Suprapubic skin (tissue), 4 donors: ENCODE measurements at regions not wholly inside any gene's neighbourhood (a gene's known extent, or its start where the extent isn't known, plus 50 kb on each side); places are given as distances from the start of the nearest gene placed in this dataset.

Experiments used
- DNase-seq, 2 donors: peaks; one replicate each; pipeline ENCODE4 v3.0.0-alpha.2; 2019; ENCODE audit warnings: low spot score in 2 of 2
- H3K27ac ChIP-seq: fragments of 200-600 bp; sonication (generic); one replicate; pipeline ENCODE4 v1.5.1; 2019
- H3K27me3 ChIP-seq: fragments of 200-600 bp; sonication (generic); one replicate; pipeline ENCODE4 v1.5.1; 2019
- H3K36me3 ChIP-seq: fragments of 200-600 bp; sonication (generic); one replicate; pipeline ENCODE4 v1.5.1; 2019
- H3K4me1 ChIP-seq: fragments of 200-600 bp; sonication (generic); one replicate; pipeline ENCODE4 v1.5.1; 2019
- H3K4me3 ChIP-seq: fragments of 200-600 bp; sonication (generic); one replicate; pipeline ENCODE4 v1.5.1; 2019; ENCODE audit warnings: mild to moderate bottlenecking
- H3K9me3 ChIP-seq: fragments of 200-600 bp; sonication (generic); one replicate; pipeline ENCODE4 v1.5.1; 2019
- EP300 ChIP-seq: sonication (generic); formaldehyde crosslinking; IDR thresholded peaks from one replicate; pipeline ENCODE4 v1.6.1; 2017; ENCODE audit warnings: antibody characterized with exemption
- POLR2A ChIP-seq, 2 donors: fragments of 450-650 bp; IDR thresholded peaks; one replicate each; pipeline ENCODE4 v1.6.1; 2017; ENCODE audit warnings: antibody characterized with exemption in 2 of 2, mild to moderate bottlenecking in 2 of 2, moderate library complexity in 2 of 2
- POLR2AphosphoS5 ChIP-seq, 3 donors: sonication (generic); formaldehyde crosslinking; IDR thresholded peaks; one replicate each; pipeline ENCODE4 v1.6.1; 2017; ENCODE audit warnings: antibody characterized with exemption in 3 of 3
- WGBS: methylation state at CpG from one replicate; pipeline ENCODE4 v1.1.5; 2018; 5-methylcytosine and 5-hydroxymethylcytosine counted together
- TF ChIP-seq, protein P1 (sequence below), 2 donors: fragments of 200-600 bp in 1 of 2; fragments of 450-650 bp in 1 of 2; sonication (generic) in 1 of 2; IDR thresholded peaks; one replicate each; pipeline ENCODE4 v1.5.1; 2016 to 2019; ENCODE audit warnings: antibody characterized with exemption in 2 of 2, mild to moderate bottlenecking in 1 of 2, moderate library complexity in 1 of 2

DNA sequence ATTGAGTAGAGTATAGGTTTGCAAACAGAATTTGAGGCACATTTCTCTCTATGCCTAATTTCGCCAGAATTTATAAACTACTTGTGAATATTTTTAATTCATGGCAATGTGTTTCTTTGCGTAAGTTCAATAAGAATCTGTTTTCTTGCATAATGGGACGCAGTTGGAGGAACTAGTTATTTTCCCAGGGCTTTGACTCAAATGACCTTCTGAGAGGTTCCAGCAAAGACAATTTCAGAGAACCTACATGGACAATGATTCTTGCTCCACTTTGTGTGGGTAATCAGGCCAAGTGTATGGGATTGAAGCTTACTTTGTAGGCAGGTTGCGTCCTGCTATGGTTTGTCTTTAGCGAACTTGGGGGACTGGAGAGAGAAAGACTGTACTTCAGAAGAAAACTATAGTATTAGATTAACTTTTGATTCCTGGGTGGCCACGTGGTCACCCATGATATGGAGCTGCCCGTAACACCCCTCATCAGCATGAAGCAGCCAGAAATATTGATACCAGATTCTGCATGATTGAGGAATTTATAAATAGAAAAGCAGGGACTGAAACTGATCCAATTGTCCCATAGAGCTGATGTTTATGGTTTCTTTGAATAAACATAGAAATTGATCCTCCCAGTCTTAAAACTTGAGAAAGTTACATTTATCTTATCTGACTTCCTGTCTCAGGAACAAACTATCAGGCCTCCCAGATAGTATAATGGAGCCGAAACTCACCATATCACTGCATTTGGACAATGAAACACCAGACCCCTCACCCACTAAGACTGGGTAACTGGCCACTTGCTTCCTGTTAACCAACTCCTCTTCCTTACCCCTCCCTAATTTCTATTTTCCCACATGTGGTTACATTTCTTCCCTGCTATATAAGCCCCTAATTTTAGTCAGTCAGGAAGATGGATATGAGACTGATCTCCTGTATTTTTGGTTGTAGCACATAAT lies 815.3 kb upstream of the HS6ST1 start:
- H3K27ac ChIP-seq = no peak overlapping the region
- H3K9me3 ChIP-seq = no peaks in the 10 kb centered on the region
- DNase-seq = no peak
- no peaks in the 10 kb centered on the region for H3K27me3 ChIP-seq
- no peak overlapping the region for H3K4me3 ChIP-seq
- H3K4me1 ChIP-seq = peaks cover 5% of the 10 kb centered on the region
- no peak for TF ChIP-seq POLR2A (IDR thresholded peaks at IDR 0.05)
- TF ChIP-seq POLR2AphosphoS5 (IDR thresholded peaks at IDR 0.05) = no peak
- TF ChIP-seq EP300 = no peak
- TF ChIP-seq, protein P1, sequence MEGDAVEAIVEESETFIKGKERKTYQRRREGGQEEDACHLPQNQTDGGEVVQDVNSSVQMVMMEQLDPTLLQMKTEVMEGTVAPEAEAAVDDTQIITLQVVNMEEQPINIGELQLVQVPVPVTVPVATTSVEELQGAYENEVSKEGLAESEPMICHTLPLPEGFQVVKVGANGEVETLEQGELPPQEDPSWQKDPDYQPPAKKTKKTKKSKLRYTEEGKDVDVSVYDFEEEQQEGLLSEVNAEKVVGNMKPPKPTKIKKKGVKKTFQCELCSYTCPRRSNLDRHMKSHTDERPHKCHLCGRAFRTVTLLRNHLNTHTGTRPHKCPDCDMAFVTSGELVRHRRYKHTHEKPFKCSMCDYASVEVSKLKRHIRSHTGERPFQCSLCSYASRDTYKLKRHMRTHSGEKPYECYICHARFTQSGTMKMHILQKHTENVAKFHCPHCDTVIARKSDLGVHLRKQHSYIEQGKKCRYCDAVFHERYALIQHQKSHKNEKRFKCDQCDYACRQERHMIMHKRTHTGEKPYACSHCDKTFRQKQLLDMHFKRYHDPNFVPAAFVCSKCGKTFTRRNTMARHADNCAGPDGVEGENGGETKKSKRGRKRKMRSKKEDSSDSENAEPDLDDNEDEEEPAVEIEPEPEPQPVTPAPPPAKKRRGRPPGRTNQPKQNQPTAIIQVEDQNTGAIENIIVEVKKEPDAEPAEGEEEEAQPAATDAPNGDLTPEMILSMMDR (IDR thresholded peaks at IDR 0.05) = no peak
- H3K36me3 ChIP-seq = no peaks in the 10 kb centered on the region
- 87% methylated on average over 8 of the region's 8 CpGs for WGBS

DNA sequence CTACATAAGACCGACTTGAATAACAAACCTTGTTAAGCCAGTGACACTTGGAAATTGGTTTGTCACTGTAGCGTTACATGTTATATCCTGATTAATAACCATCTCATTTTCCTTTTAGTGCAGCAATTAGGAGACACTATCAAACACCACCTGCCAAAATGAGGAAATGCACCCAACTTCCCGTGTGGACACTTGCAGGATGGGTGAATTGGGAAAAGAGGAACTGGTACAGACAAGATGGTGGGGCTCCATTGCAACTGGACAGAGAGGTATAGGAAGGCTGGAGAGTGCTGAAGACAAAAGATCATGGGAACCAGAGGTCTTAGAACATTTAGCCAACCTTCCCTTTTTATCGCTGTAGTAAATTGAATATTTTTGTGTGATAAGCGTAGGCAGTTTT lies 816.3 kb upstream of the HS6ST1 start:
- 93% methylated on average over 5 of the region's 5 CpGs for WGBS
- Histone ChIP-seq H3K36me3 (no peaks in the 10 kb centered on the region), H3K27me3 (no peaks in the 10 kb centered on the region), H3K9me3 (no peaks in the 10 kb centered on the region), H3K4me3 (no peak overlapping the region), H3K27ac (no peak overlapping the region), H3K4me1 (peaks cover 5% of the 10 kb centered on the region)
- TF ChIP-seq POLR2A (IDR thresholded peaks at IDR 0.05) (no peak), EP300 (no peak), POLR2AphosphoS5 (IDR thresholded peaks at IDR 0.05) (no peak)
- TF ChIP-seq, protein P1 (IDR thresholded peaks at IDR 0.05) = no peak
- DNase-seq = no peak

DNA sequence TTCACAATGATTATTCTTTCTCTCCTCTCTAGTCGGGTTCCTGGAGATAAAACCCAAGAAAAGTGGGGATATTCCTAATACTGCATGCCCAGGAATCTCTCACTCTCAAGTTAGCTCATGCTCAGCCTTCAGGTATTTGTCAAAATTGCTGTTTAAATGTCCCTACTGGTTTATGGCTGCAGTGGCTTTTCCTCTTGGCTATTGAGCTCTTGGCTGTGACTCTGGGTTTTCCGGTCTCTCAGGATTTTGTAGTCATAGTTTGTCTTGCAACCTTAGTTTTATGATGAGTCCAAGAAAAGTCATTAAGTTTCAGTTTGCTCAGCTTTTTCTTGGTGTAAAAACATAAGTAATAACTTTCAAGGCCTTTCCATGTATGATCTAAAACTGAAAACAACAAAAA lies 820.7 kb upstream of the HS6ST1 start:
- H3K36me3 ChIP-seq = no peaks in the 10 kb centered on the region
- 40% methylated on average over 2 of the region's 2 CpGs for WGBS
- H3K27ac ChIP-seq = peak overlapping the region; percentile 36
- TF ChIP-seq POLR2AphosphoS5 (IDR thresholded peaks at IDR 0.05) = no peak
- TF ChIP-seq, protein P1 (IDR thresholded peaks at IDR 0.05) = no peak
- no peak for TF ChIP-seq EP300
- TF ChIP-seq POLR2A (IDR thresholded peaks at IDR 0.05) = no peak
- DNase-seq = no peak
- no peaks in the 10 kb centered on the region for H3K4me1 ChIP-seq
- H3K9me3 ChIP-seq = no peaks in the 10 kb centered on the region
- H3K27me3 ChIP-seq = no peaks in the 10 kb centered on the region
- no peak overlapping the region for H3K4me3 ChIP-seq

DNA sequence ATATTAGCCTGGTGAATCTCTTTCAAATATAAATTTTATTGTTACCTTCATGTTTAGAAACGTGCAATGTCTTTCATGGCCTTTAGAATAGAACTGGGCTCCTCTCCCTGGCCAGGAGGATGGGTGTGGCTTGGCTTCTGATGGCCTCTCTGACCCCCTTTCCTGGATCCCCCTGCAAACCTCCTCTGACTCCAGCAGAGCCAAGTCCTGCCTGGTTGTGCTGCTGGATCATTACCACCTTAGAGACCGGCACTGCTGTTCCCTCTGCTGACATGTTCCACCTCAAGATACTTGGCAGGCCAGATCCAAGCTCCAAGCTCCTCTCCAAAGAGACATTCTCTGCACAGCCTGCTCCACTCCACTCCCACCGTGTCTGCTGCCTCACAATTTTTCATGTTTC lies 823.8 kb upstream of the HS6ST1 start:
- TF ChIP-seq EP300 (no peak), POLR2A (IDR thresholded peaks at IDR 0.05) (no peak), POLR2AphosphoS5 (IDR thresholded peaks at IDR 0.05) (no peak)
- TF ChIP-seq, protein P1 (IDR thresholded peaks at IDR 0.05) = no peak
- no peak for DNase-seq
- no peak overlapping the region for H3K27ac ChIP-seq
- no peaks in the 10 kb centered on the region for H3K9me3 ChIP-seq
- H3K4me3 ChIP-seq = no peak overlapping the region
- no peaks in the 10 kb centered on the region for H3K4me1 ChIP-seq
- H3K36me3 ChIP-seq = no peaks in the 10 kb centered on the region
- no peaks in the 10 kb centered on the region for H3K27me3 ChIP-seq
- WGBS = 55% methylated on average over 3 of the region's 3 CpGs

DNA sequence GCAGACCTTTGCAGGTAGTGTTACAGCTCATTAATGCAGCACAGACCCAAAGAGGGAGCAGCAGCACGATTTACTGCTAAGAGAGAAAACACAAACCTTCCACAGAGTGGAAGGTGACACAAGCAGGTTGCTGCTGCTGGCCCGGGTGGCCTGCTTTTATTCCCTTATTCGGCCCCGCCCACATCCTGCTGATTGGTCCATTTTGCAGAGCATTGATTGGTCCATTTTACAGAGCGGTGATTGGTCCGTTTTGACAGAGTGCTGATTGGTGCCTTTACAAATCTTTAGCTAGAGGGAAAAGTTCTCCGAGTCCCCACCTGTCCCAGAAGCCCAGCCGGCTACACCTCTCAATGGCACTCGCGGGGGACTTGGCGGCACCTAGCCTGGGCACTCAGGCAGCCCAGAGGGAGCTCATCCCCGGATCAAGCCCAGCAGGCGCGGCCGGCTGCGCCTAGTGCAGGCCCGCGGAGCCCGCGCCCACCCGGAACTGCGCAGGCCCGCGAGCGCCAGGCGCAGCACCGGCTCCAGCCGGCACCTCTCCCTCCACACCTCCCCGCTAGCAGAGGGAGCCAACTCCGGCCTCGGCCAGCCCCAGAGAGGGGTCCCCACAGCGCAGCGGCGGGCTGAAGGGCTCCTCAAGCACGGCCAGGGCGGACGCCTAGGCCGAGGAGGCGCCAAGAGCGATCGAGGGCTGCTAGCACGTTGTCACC lies 825.6 kb upstream of the HS6ST1 start:
- DNase-seq = no peak
- H3K36me3 ChIP-seq = no peaks in the 10 kb centered on the region
- H3K27me3 ChIP-seq = no peaks in the 10 kb centered on the region
- H3K4me1 ChIP-seq = no peaks in the 10 kb centered on the region
- TF ChIP-seq POLR2A (IDR thresholded peaks at IDR 0.05) (no peak), POLR2AphosphoS5 (IDR thresholded peaks at IDR 0.05) (no peak), EP300 (no peak)
- TF ChIP-seq, protein P1 (IDR thresholded peaks at IDR 0.05) = no peak
- H3K4me3 ChIP-seq = no peak overlapping the region
- H3K9me3 ChIP-seq = no peaks in the 10 kb centered on the region
- H3K27ac ChIP-seq = no peak overlapping the region
- WGBS = 94% methylated on average over 24 of the region's 42 CpGs
